HS-27A (cell line): ENCODE measurements at regions not wholly inside any gene's neighbourhood (a gene's known extent, or its start where the extent isn't known, plus 50 kb on each side); places are given as distances from the start of the nearest gene placed in this dataset.
"Not testable (repeated sequence)": the region's sequence is repeated elsewhere in the genome, so short reads cannot be mapped to it uniquely, and the experiment has no call there.

Experiments used
- DNase-seq: peaks from one replicate; pipeline ENCODE4 v3.0.0-alpha.2; 2012; ENCODE audit warnings: low read depth, missing footprints

DNA sequence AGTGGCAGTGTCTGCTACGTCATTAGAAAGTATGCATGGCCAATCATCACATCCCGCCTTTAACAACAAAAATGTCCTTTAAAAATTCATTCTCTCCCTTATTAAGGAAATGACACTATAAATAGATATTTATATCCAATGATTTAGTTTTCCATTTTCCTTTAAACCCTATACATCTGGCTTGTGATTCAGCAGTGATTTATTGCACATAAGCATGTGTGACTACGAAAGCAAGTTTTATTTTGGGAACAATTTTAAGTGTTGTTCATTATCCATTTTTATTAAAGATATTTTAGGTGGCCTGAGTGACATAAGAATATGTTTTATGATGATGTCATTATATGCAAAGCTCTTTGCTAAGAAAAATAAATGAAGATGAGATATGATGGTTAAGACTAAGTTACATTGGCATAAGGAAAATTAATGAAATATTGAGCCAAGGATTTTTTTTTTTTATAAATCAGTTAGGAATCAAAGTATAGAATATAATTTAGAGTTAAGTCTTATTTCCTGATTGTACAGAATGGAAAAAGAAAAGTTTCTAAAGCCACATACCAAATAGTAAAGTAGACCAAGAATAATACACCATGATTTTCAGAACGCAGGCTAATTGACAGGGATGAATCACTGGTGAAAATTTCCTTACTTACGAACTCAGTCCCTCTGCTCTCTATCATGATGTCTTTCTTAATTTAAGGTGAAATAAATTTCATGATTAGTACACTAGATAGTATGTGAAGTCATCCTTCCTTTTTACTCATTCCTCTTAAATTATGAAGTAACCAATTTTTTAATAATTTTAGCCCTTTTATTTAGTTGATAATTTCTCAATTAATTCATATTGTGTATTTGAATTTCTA is 822.4 kb downstream of the FAT4 start:
- DNase-seq = no peak

DNA sequence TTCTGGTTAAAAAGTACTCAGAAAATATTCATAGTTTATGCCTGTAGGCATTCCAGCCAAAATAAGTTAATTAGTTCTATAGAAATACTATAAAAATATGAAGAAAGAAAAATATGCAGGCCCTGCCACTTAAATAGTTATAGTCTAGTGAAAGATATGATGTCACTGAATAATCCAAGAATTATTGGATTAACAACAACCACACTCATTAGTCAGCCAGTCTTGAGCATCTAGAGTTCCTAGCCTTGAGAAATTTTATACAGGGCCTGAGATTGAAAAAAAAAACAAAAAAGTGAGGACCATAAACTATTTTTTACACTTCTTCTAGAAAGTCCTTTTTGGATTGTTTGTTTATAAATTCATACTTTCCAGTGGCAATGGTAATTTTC is 823.0 kb downstream of the FAT4 start:
- DNase-seq = no peak

DNA sequence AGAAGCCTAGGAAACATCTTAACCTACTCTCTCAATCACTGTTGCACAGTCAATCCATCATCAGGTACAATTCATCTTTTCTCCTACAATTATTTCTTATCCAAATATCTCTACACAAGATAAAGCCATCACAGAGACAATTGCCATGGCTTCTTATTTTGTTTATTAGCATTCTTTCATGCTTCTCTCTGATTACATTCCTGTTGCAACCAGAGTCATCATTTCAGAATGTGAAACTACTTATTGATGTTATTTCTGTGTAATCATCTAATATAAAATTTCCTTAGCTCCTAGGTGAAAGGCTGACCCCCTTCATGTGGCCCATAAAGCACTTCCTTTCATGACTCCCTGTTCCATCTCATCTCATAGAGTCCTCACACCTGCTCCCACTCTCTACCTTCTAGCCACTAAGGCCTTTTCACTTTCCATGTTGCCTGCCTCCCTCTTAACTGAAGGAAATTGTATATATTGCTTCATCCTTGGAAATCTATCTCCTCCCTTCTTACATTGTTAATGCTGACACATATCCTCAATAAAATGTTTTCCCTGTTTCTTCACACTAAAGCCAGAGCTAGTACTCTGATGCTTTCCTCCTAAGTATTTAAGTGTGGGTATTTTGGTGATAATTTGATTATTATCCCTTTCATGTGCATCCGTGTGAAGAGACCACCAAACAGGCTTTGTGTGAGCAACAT is 829.9 kb downstream of the FAT4 start:
- DNase-seq = no peak

DNA sequence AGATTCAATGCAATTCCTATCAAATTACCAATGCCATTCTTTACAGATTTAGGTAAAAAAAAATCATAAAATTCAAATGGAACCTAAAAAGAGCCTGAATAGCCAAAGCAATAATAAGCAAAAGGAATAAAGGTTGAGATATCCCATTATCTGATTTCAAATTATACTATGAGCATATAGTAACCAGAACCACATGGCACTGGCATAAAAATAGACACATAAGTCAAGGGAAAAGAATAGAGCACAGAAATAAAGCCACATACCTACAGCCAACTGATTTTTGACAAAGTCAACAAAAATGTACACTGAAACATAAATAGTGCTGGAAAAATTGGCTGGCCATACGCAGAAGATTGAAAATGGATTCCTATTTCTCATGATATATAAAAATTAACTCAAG is 853.7 kb downstream of the FAT4 start:
- no peak for DNase-seq

DNA sequence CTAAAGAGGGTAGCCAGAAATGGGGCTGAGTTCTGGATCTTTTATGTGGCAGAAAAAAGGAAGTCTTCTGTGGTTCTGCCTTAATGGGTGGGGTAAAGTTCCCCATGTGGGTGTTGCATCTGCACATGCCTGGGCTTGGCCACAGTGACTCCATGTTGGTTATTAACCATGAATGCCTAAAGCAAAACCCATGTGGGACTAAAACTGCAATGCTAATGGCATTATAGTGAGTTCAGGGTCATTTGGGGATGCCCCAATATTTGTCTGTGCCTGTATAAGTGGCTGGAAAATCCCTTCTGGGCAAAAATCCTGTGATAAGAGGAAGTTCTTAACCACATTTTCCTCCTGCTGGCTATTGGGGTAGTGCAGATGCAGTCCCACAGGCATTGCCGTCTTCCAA is 857.4 kb downstream of the FAT4 start:
- no peak for DNase-seq

DNA sequence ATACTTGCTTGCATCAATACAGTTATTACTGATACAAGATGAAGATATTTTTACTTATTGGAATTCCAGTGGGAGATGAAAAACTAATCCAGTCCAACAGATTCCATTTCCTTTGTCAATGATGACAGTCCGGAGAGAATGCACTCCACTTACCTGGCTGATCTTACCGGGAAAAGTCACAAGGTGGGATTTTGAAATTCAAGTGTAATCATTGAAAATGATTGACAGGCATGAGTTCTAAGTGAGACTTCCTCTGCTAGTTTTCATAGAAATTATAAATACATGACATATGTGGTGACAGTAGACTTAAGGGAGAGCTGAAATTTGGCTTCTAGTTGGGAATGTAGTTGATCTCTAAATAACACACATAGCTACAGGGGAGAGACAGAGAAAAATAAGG is 859.9 kb downstream of the FAT4 start:
- no peak for DNase-seq

DNA sequence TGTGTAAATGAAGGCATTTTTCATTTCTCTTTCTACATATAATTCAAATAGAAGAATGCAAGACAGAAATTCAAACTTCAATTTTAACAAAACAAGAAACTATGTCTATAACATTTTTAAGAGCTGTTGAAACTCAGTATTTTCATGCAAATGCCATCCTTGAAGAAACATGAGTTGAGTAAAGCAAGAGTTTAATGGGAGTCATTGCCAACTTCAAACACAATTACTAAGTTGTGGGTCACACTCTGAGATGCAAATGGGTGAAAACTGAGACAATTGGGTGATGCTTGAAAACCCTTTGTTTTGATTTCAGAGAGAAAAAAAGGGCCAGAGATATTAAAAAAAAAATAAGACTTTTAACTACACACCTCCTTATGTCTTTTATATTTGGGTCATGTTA is 865.9 kb downstream of the FAT4 start:
- no peak for DNase-seq

DNA sequence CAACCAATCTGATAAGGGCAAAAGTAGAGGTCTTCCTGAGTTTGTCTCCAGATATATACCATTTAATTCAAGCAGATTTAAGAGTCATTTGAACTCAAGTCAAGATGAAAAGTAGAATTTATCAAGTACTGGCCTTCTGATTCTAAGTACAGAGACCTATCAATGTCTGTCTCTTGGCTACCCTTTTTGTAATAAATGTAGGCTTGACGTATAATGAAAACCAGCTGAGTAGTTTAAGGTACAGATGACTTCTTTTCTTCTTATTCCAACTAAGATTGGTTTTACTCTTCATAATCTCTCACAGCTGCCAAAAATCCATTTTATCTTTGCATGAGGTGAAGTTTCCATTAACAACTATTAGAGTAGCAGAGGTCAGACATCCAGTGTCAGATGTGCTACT is 867.6 kb downstream of the FAT4 start:
- DNase-seq = no peak

DNA sequence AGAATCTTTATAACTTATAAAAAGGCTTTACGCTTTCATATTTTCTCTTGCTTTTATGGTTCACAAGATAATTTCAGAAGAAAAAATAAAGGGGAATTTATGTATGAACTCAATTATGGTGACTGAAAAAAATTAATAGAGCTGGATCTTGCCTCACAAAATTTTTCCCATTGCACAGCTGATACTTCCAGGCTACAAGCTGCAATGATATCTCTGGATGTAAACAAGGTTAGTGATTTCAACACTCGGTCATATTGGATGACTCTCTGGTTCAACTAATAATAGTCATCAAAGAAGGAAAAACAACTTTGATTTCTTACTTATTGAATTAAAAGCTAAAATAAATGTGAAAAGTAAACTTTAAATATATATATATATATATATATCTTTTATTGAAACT is 868.0 kb downstream of the FAT4 start:
- DNase-seq = no peak

DNA sequence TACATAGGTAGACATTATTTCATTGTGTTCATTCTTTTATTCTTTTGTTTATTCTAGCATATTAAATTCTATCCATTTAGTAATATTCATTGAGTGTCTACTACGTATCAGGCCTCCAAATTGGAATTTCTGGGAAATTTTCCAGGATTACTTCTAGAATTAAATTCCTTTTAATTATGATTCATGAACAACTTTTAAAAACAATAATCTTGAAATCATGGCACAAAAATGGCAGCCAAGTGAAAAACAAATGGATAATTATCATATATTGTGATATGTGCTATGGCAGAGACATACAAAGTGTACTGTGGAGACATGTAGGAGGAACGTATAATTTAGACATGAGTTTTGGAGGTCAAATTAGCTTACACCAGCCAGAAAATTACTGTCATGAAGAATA is 868.5 kb downstream of the FAT4 start:
- no peak for DNase-seq

DNA sequence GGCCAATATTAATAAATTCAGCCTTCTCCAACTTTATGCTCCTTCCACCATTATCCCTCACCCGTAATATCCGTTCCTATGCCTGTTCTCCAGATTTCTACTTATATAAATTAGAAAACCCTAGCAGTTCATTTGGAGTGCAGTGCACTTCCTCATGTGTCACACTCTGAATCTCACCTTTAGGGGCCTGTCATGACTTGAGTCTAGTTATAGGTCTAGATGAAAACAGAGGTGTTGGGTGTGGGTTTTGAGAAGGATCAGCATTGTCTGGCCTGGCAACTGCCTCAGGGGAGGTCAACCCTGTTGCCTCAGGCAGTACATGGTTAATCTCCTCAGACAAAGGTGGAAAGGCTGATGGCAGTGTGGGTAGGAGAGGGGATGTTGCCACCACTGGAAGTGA is 876.8 kb downstream of the FAT4 start:
- DNase-seq = no peak

DNA sequence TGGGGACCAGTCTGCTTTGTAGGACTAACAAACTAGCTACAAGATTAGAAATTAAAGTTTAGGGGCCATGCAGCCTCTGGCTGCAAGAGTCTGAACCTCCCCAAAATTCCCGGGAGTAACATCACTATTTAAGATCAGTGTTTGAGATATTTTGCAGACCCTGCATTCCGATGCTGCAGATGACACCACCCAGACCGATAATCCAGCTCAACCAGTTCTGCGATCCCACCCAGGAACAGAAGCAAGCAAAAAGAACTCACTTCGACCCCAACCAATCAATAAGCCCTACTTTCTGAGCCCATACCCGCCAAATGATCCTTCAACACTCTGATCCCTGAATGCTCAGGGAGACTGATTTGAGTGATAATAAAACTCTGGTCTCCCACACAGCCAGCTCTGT is 877.8 kb downstream of the FAT4 start:
- no peak for DNase-seq

DNA sequence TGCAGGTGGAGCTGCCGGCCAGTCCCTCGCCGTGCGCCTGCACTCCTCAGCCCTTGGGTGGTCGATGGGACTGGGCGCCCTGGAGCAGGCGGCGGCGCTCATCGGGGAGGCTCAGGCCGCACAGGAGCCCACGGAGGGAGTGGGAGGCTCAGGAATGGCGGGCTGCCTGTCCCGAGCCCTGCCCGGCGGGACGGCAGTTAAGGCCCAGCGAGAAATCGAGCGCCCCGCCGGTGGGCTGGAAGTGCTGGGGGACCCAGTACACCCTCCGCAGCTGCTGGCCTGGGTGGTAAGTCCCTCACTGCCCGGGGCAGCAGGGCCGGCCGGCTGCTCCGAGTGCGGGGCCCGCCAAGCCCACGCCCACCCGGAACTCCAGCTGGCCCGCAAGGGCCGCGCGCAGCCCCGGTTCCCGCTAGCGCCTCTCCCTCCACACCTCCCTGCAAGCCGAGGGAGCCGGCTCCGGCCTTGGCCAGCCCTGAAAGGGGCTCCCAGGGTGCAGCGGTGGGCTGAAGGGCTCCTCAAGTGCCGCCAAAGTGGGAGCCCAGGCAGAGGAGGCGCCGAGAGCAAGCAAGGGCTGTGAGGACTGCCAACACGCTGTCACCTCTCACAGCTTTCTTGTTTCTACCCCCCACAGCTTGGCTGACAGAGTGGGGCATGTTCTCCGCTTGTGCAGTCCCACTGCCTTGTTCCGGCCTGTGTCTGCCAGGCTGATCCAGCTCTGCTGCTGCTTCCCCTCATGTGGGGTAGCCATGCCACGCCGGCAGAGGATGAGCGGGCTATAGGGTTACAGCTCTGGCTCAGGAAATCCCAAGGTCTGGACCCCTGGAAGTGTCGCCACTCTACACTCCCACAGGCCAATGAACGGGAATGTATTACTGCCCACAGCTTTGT is 886.7 kb downstream of the FAT4 start:
- DNase-seq = not testable (repeated sequence)

DNA sequence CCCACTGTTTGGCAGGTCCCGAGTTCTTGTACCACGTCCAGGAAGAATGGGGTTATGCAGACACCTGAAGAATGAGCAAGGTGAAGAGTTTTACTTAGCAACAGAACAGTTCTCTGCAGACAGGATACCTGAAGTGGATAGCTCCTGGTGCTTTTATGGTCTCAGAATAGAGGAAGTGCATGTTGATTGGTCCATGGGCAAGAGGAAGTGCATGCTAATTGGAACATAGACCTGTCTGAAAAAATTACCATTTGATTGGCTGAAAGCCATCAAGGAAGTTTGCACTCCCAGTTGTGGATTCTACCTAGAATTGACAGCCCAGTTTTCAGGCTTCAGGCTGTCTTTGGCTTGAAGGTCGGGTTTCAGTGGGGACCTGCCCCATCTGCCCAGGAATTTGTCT is 887.5 kb downstream of the FAT4 start:
- no peak for DNase-seq

DNA sequence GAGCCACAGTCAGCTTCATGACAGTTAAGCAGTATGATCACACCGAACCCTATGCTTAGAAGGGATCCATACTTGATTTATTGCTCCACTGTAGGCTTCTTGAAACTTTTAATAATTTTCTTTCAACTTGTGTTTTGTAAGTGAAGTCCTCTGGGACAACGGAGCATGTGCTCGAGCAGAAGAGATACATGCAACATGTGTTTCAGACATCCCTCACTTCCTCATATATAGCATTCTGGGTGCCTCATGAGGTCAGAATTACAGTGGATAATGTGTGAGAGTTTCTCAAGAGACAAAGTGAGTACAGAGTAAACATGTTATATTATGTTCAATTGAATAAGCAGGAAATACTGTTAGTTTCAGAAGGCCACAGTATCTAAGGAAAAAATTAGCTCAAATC is 893.2 kb downstream of the FAT4 start:
- no peak for DNase-seq

DNA sequence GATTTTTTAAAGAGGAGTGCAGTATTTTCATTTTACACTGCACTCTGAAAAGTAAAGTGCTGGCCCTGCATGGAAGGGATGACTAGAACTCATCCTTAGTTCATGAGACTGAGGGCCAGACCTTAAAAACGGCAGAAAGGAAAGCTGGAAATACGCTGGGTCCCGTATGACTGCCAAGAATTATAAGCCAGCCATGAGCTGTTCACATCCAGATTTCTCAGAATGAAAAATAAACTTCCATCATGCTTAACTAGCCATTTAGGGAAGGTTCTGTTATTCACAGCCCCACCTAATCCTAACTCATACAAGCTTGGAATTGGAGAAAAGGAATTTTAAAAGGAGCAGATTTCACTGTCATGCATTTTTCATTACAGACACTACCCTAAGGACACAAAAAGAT is 894.4 kb downstream of the FAT4 start:
- no peak for DNase-seq

DNA sequence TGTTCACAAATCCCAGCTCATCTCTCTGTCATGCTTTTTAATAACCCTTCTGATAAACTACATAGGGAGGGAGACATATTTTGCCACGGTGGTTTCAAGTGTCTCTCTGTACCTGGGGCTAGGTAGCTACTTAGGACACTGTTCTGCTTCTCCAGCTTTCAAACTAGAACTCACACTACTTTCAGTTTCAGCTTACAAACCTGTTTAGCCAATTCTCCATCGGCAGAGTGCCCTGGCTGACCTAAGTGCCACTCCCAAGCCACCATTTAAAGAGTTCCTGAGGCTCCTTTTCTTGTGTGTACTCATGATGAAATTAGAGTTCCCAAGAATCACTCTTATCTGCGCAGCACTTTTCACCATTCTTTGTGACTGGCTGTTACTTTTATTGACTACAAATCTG is 899.2 kb downstream of the FAT4 start:
- no peak for DNase-seq

DNA sequence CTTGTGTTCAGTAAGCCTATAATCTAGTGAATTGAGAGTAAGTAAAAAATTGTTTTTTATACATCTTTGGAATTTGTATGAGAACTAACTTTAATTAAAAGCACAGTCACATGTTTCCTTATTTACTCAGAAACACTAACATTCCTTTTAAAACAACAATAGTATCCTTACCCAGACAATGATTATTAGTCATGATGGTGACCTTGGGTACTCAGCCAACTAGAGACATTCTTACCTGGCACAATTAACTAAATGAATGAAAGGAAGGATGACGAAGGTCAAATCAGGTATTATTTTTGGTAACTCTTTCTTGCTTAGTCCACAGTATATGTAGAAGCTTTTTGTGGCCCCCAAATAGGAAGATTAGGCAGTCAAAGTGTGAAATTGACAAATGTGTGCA is 901.0 kb downstream of the FAT4 start:
- no peak for DNase-seq

DNA sequence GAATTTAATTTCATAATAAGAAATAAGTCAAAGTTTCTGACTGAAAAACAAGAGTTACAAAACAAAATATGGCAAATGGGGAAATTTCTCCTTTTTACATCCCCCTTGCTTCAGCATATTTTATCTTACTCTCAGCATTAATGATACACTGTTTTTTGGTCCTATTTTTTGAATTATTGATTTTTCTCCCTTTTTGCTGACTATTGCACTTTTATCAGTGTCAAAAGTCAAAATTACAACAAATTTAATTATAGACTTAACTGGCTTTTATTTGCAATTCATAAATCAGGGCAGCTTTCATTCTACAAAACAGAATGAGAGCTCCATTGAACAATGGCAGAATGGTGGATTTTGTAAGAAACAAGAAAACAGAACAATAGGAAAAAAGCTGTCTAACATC is 901.9 kb downstream of the FAT4 start:
- DNase-seq = no peak

DNA sequence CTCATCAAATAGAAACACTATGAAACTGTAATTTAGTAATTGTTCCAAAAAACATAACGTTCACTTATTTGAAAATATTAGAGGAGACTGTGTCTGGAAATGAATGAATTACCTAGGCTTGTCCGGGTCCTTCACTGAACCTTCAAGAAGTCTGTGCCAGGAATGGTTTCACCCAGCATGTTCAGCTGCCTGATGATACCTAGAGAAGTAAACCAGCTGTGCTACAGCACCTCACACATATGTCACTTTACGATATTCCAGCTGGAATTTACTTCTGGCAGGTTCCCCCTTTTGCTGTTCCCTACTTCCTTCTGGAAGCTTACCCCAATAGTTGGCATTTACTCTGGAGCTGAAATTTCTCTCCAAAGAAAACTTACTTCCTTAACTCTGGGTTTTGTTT is 906.5 kb downstream of the FAT4 start:
- no peak for DNase-seq

DNA sequence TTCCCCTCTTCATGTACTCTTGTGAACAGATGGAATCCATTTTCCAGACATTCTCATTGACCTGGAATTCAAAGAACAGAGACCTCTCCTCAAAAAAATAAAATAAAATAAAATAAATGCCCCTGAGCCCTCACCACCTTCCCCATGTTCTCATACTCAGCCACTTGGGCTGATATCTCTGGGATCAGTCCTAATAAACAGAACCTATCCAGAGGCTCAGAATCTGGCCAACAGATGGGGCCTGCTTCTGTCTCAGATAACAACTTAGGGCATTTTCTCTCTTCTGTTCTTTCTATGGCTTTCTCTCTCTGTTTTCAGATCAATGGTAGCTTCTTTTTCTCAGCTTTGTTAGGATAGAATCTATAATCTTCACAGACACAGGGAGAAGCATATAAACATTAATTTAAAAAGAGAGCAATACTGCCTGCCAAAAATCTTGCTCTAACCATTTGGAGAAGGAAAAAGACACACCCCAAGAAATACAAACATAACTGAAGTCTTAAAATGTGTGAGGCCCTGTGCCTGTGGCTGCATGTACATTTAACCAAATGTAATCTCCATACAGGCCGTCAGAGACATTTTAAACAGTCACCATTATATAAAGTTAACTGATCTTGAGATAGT is 907.1 kb downstream of the FAT4 start:
- DNase-seq = no peak

DNA sequence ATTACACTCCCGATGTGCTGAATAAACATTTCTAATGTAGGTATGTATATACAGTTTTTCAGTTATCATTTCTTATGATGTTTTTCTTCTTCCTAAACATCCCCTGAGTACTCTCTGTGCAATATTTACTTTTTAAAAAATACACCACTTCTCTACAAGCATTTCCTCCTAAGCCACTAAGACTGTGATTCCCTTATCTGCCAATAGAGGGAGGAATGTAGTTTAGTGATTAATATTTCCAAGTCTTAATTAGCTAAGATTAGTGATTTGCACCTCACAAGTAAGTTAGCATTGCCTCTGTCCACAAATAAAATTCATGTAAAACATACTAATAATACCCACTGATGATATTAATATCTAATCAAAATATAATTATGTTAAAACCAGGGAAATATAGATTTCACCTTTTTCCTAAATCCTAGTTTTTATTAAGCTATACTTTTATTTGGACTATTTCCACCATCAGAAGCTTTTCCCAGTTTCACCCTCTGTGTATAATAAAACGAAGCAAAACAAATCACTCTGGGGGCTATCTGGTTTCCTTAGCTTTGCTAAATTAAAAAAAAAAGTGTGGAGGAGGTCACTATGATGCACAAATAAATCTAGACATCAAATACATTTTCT is 909.1 kb downstream of the FAT4 start:
- DNase-seq = no peak
